ENCODE measurements at regions not wholly inside any gene's neighbourhood (a gene's known extent, or its start where the extent isn't known, plus 50 kb on each side); places are given as distances from the start of the nearest gene placed in this dataset.

- Histone ChIP-seq H3K9me3 (no peaks in the 10 kb centered on the region), H3K27me3 (replicated peaks; ENCODE audit: insufficient read depth) (no peaks in the 10 kb centered on the region), H3K4me3 (no peak overlapping the region), H3K27ac (no peak overlapping the region), H3K36me3 (no peaks in the 10 kb centered on the region), H3K4me1 (ENCODE audit: control insufficient read depth in 1 of 2, low read depth in 2 of 2) (no peaks in the 10 kb centered on the region)
- TF ChIP-seq CTCF (IDR thresholded peaks at IDR 0.05), result no peak
- no peak for ATAC-seq (ENCODE audit: insufficient number of reproducible peaks, low FRiP score, low read depth)
- DNase-seq (ENCODE audit: low spot score), result no peak
Measured at GRCh38 chr16:26598061-26598460, 468.7 kb upstream of the C16orf82 start.

- TF ChIP-seq CTCF (IDR thresholded peaks at IDR 0.05), result no peak
- ATAC-seq (ENCODE audit: insufficient number of reproducible peaks, low FRiP score, low read depth) (no peak), DNase-seq (ENCODE audit: low spot score) (no peak)
- Histone ChIP-seq H3K27ac (no peak overlapping the region), H3K4me3 (no peak overlapping the region), H3K9me3 (no peaks in the 10 kb centered on the region), H3K36me3 (no peaks in the 10 kb centered on the region), H3K27me3 (replicated peaks; ENCODE audit: insufficient read depth) (no peaks in the 10 kb centered on the region), H3K4me1 (ENCODE audit: control insufficient read depth in 1 of 2, low read depth in 2 of 2) (no peaks in the 10 kb centered on the region)
Measured at GRCh38 chr16:26598998-26599784, 467.5 kb upstream of the C16orf82 start.

- no peak for TF ChIP-seq CTCF (IDR thresholded peaks at IDR 0.05)
- ATAC-seq (ENCODE audit: insufficient number of reproducible peaks, low FRiP score, low read depth), result no peak
Measured at GRCh38 chr16:26599785-26600104, 467.0 kb upstream of the C16orf82 start.

GRCh38 chr16:26601335-26601734 lies 465.4 kb upstream of the C16orf82 start:
- H3K27ac ChIP-seq, result no peak overlapping the region
- H3K4me1 ChIP-seq (ENCODE audit: control insufficient read depth in 1 of 2, low read depth in 2 of 2), result no peaks in the 10 kb centered on the region
- no peaks in the 10 kb centered on the region for H3K27me3 ChIP-seq (replicated peaks; ENCODE audit: insufficient read depth)
- TF ChIP-seq CTCF (IDR thresholded peaks at IDR 0.05), result no peak
- DNase-seq (ENCODE audit: low spot score), result no peak
- H3K36me3 ChIP-seq, result no peaks in the 10 kb centered on the region
- ATAC-seq (ENCODE audit: insufficient number of reproducible peaks, low FRiP score, low read depth), result no peak
- H3K4me3 ChIP-seq, result no peak overlapping the region
- H3K9me3 ChIP-seq, result no peaks in the 10 kb centered on the region

More at GRCh38 chr16:26599785-26600104, 467.0 kb upstream of the C16orf82 start:
- no peaks in the 10 kb centered on the region for H3K36me3 ChIP-seq
- no peak overlapping the region for H3K27ac ChIP-seq
- H3K4me1 ChIP-seq (ENCODE audit: control insufficient read depth in 1 of 2, low read depth in 2 of 2), result no peaks in the 10 kb centered on the region
- H3K4me3 ChIP-seq, result no peak overlapping the region
- no peak for DNase-seq (ENCODE audit: low spot score)
- no peaks in the 10 kb centered on the region for H3K9me3 ChIP-seq
- no peaks in the 10 kb centered on the region for H3K27me3 ChIP-seq (replicated peaks; ENCODE audit: insufficient read depth)

GRCh38 chr16:26605626-26606271 lies 461.0 kb upstream of the C16orf82 start:
- no peaks in the 10 kb centered on the region for H3K27me3 ChIP-seq (replicated peaks; ENCODE audit: insufficient read depth)
- no peak for ATAC-seq (ENCODE audit: insufficient number of reproducible peaks, low FRiP score, low read depth)
- H3K27ac ChIP-seq, result no peak overlapping the region
- no peaks in the 10 kb centered on the region for H3K4me1 ChIP-seq (ENCODE audit: control insufficient read depth in 1 of 2, low read depth in 2 of 2)
- no peaks in the 10 kb centered on the region for H3K9me3 ChIP-seq
- H3K36me3 ChIP-seq, result no peaks in the 10 kb centered on the region
- H3K4me3 ChIP-seq, result no peak overlapping the region
- no peak for TF ChIP-seq CTCF (IDR thresholded peaks at IDR 0.05)
- DNase-seq (ENCODE audit: low spot score), result no peak
